A549 (cell line): ENCODE measurements at regions not wholly inside any gene's neighbourhood (a gene's known extent, or its start where the extent isn't known, plus 50 kb on each side); places are given as distances from the start of the nearest gene placed in this dataset.

ENCODE experiments used
- ATAC-seq, 2 experiments: fragments of 200-7000 bp in 1 of 2; fragments of >200 bp in 1 of 2; cut with Nextera tagmentation in 1 of 2; cut with Tn5 transposase in 1 of 2; 3 replicates each; pipeline versions ENCODE4 v1.8.0 to v1.9.1; 2018 to 2020; ENCODE audit warnings: mild to moderate bottlenecking in 1 of 2, moderate library complexity in 1 of 2
- CTCF ChIA-PET: fragments of 300-600 bp; sonication (Branson Sonifier 250); formaldehyde crosslinking; extraction: SDS; loops from one replicate; lab custom pipeline; 2021; ENCODE audit warnings: antibody characterized with exemption, inconsistent platforms; lab: Yijun Ruan, JAX
- POLR2A ChIA-PET: fragments of 350-600 bp; formaldehyde crosslinking; extraction: SDS; loops from one replicate; lab custom pipeline; 2021; ENCODE audit warnings: antibody characterized with exemption, inconsistent platforms; lab: Yijun Ruan, JAX
- DNase-seq, 2 experiments: peaks; one replicate each; pipeline versions ENCODE4 v3.0.0 to v3.0.0-alpha.2; 2011 to 2016; ENCODE audit warnings: low read depth in 1 of 2, low spot score in 1 of 2
- FAIRE-seq: peaks from 2 replicates; lab custom pipeline; 2011; peaks lifted over from hg19 to GRCh38; lab: Jason Lieb, UNC
- H3K27ac ChIP-seq, 2 experiments: fragments of >200 bp; sonication (Bioruptor Twin); formaldehyde crosslinking; 3 replicates each; pipeline ENCODE4 v1.5.1; 2016 to 2017
- H3K4me1 ChIP-seq: fragments of >200 bp; sonication (Bioruptor Twin); formaldehyde crosslinking; 3 replicates; pipeline ENCODE4 v1.6.1; 2016
- H3K4me2 ChIP-seq: fragments of >200 bp; sonication (Bioruptor Twin); formaldehyde crosslinking; 3 replicates; pipeline ENCODE4 v1.6.1; 2016
- H3K4me3 ChIP-seq: fragments of >200 bp; sonication (Bioruptor Twin); formaldehyde crosslinking; 3 replicates; pipeline ENCODE4 v1.5.1; 2016
- H3K9me3 ChIP-seq: fragments of >200 bp; sonication (Bioruptor Twin); formaldehyde crosslinking; 3 replicates; pipeline ENCODE4 v1.6.1; 2016
- BCL3 ChIP-seq: fragments of >200 bp; sonication (Bioruptor Twin); formaldehyde crosslinking; IDR thresholded peaks from 3 replicates; pipeline ENCODE4 v1.6.1; 2016
- BHLHE40 ChIP-seq: IDR thresholded peaks from 2 replicates; pipeline ENCODE4 v1.6.1; 2012; ENCODE audit warnings: low read depth, low read length, inconsistent platforms
- CTCF ChIP-seq: fragments of >200 bp; sonication (Bioruptor Twin); formaldehyde crosslinking; IDR thresholded peaks from 3 replicates; pipeline ENCODE4 v1.5.1; 2016
- E2F6 ChIP-seq: IDR thresholded peaks from 2 replicates; pipeline ENCODE4 v1.6.1; 2012; ENCODE audit warnings: low read depth, borderline replicate concordance
- EHMT2 ChIP-seq: fragments of 200-600 bp; sonication (generic); IDR thresholded peaks from 2 replicates; pipeline ENCODE4 v1.6.1; 2016; ENCODE audit warnings: antibody characterized with exemption, low read depth, mild to moderate bottlenecking, moderate library complexity
- ELK1 ChIP-seq: fragments of 150-350 bp; IDR thresholded peaks from 2 replicates; pipeline ENCODE4 v1.6.1; 2014; ENCODE audit warnings: low read depth, mild to moderate bottlenecking, low read length
- FOSL2 ChIP-seq, 2 experiments: fragments of 450-650 bp in 1 of 2; fragments of >200 bp in 1 of 2; sonication (Bioruptor Twin) in 1 of 2; formaldehyde crosslinking; IDR thresholded peaks; 2 replicates each; pipeline versions ENCODE4 v1.5.0 to v1.6.1; 2016 to 2020; ENCODE audit warnings: mild to moderate bottlenecking in 1 of 2, moderate library complexity in 1 of 2
- FOXS1 ChIP-seq: fragments of 250-450 bp; sonication (Bioruptor Pico); IDR thresholded peaks from 2 replicates; pipeline ENCODE4 v1.5.0; 2020; ENCODE audit warnings: mild to moderate bottlenecking, moderate library complexity
- GATA3 ChIP-seq: IDR thresholded peaks from 2 replicates; pipeline ENCODE4 v1.6.1; 2012; ENCODE audit warnings: borderline replicate concordance
- HDAC2 ChIP-seq: fragments of 200-600 bp; sonication (generic); IDR thresholded peaks from 2 replicates; pipeline ENCODE4 v1.6.1; 2016
- HES2 ChIP-seq: fragments of >200 bp; sonication (Bioruptor Twin); formaldehyde crosslinking; IDR thresholded peaks from 2 replicates; pipeline ENCODE4 v1.6.1; 2016
- HOXB5 ChIP-seq: fragments of 250-450 bp; sonication (Bioruptor Pico); IDR thresholded peaks from 2 replicates; pipeline ENCODE4 v1.5.0; 2020; ENCODE audit warnings: mild to moderate bottlenecking, moderate library complexity
- KDM1A ChIP-seq: fragments of 200-600 bp; sonication (generic); IDR thresholded peaks from 2 replicates; pipeline ENCODE4 v1.6.1; 2016; ENCODE audit warnings: low read depth, mild to moderate bottlenecking
- KDM5A ChIP-seq: fragments of 200-600 bp; sonication (generic); IDR thresholded peaks from 2 replicates; pipeline ENCODE4 v1.6.1; 2016; ENCODE audit warnings: antibody characterized with exemption, mild to moderate bottlenecking
- MAZ ChIP-seq: fragments of 150-350 bp; IDR thresholded peaks from 2 replicates; pipeline ENCODE4 v1.6.1; 2014; ENCODE audit warnings: antibody characterized with exemption, low read depth, low read length, borderline replicate concordance
- MYC ChIP-seq: IDR thresholded peaks from 2 replicates; pipeline ENCODE4 v1.6.1; 2012; ENCODE audit warnings: mild to moderate bottlenecking, inconsistent platforms, low read length, improper control_type of control experiment, borderline replicate concordance
- RAD21 ChIP-seq, 2 experiments: fragments of >200 bp in 1 of 2; sonication (Bioruptor Twin) in 1 of 2; formaldehyde crosslinking in 1 of 2; IDR thresholded peaks in 1 of 2; conservative IDR thresholded peaks in 1 of 2; 2 replicates in 1 of 2; 3 replicates in 1 of 2; pipeline ENCODE4 v1.6.1; 2012 to 2018; ENCODE audit warnings: inconsistent platforms in 1 of 2
- RARB ChIP-seq: fragments of 250-450 bp; sonication (Bioruptor Pico); IDR thresholded peaks from 2 replicates; pipeline ENCODE4 v1.8.0; 2021; ENCODE audit warnings: mild to moderate bottlenecking, moderate library complexity
- SMC3 ChIP-seq: fragments of >200 bp; sonication (Bioruptor Twin); formaldehyde crosslinking; IDR thresholded peaks from 3 replicates; pipeline ENCODE4 v1.6.1; 2018; ENCODE audit warnings: inconsistent platforms
- TFCP2L1 ChIP-seq: fragments of 250-450 bp; sonication (Bioruptor Pico); IDR thresholded peaks from 2 replicates; pipeline ENCODE4 v1.5.0; 2021; ENCODE audit warnings: mild to moderate bottlenecking
- ZC3H11A ChIP-seq: fragments of 450-650 bp; IDR thresholded peaks from 2 replicates; pipeline ENCODE4 v1.6.1; 2014; ENCODE audit warnings: antibody characterized with exemption, mild to moderate bottlenecking
- WGBS: methylation state at CpG from one replicate; pipeline ENCODE4 v1.1.6; 2017; ENCODE audit errors: missing lambda C conversion rate; 5-methylcytosine and 5-hydroxymethylcytosine counted together

- DNase-seq: no peak
- no peak for FAIRE-seq
- CTCF ChIA-PET: no interaction called here
- POLR2A ChIA-PET: no interaction called here
- H3K9me3 ChIP-seq: no peaks in the 10 kb centered on the region
- TF ChIP-seq HDAC2 (no peak), RAD21 (conservative IDR thresholded peaks at IDR 0.05 in 1 of 2, IDR thresholded peaks at IDR 0.05 in 1 of 2) (no peak), KDM1A (no peak), SMC3 (no peak), EHMT2 (no peak), TFCP2L1 (CRISPR knock-in tag) (no peak)
- WGBS: 16% methylated on average over 7 of the region's 7 CpGs
- no peak for ATAC-seq
- no peaks in the 10 kb centered on the region for H3K4me1 ChIP-seq
- H3K4me3 ChIP-seq: no peak overlapping the region
- no peak overlapping the region for H3K27ac ChIP-seq
- no peak overlapping the region for H3K4me2 ChIP-seq
Observed at GRCh38 chr5:51172903-51173626, 210.2 kb upstream of the ISL1 start.

GRCh38 chr5:51181208-51181894, 201.9 kb upstream of the ISL1 start:
- H3K4me3 ChIP-seq: no peak overlapping the region
- H3K4me1 ChIP-seq: no peaks in the 10 kb centered on the region
- ChIA-PET POLR2A (no interaction called here), CTCF (no interaction called here)
- no peak overlapping the region for H3K4me2 ChIP-seq
- H3K27ac ChIP-seq: no peak overlapping the region
- WGBS: 3% methylated on average over 3 of the region's 3 CpGs
- no peaks in the 10 kb centered on the region for H3K9me3 ChIP-seq
- TF ChIP-seq ZC3H11A: no peak
- no peak for TF ChIP-seq CTCF
- no peak for TF ChIP-seq HOXB5 (CRISPR knock-in tag)
- no peak for TF ChIP-seq E2F6
- TF ChIP-seq MAZ: no peak
- TF ChIP-seq BCL3: no peak
- TF ChIP-seq GATA3: no peak
- TF ChIP-seq ELK1: no peak
- no peak for TF ChIP-seq FOXS1 (CRISPR knock-in tag)
- no peak for TF ChIP-seq RARB
- TF ChIP-seq BHLHE40: no peak
- TF ChIP-seq KDM5A: no peak
- no peak for TF ChIP-seq MYC
- no peak for TF ChIP-seq HES2
- TF ChIP-seq FOSL2 (IDR thresholded peaks at IDR 0.05): no peak
- no peak for TF ChIP-seq FOSL2 (CRISPR knock-in tag; IDR thresholded peaks at IDR 0.05)
- ATAC-seq (no peak), FAIRE-seq (no peak), DNase-seq (no peak)
